ENCODE measurements at regions not wholly inside any gene's neighbourhood (a gene's known extent, or its start where the extent isn't known, plus 50 kb on each side); places are given as distances from the start of the nearest gene placed in this dataset.

- H4K20me1 ChIP-seq, result no peaks in the 10 kb centered on the region
- H3K4me1 ChIP-seq, result no peaks in the 10 kb centered on the region
- H3K9me3 ChIP-seq (replicated peaks in 1 of 11), result peaks cover 0 to 6% (median 0%) of the 10 kb centered on the region in 11 experiments; a peak in 1 of 22 replicates
- no peak overlapping the region for H3K4me3 ChIP-seq
- no peak overlapping the region for H3K9ac ChIP-seq
- no peaks in the 10 kb centered on the region for H3K27me3 ChIP-seq
- H3K4me2 ChIP-seq, result no peak overlapping the region
- no peak overlapping the region for H3K27ac ChIP-seq
- no peak for TF ChIP-seq Cebpa-rat (IDR thresholded peaks at IDR 0.05)
- H3K36me3 ChIP-seq, result no peaks in the 10 kb centered on the region
These were observed 182.4 kb upstream of the ETAA1 start for GRCh38 chr2:67214585-67215185.

GRCh38 chr2:67215214-67216055 is 181.7 kb upstream of the ETAA1 start:
- no peak for TF ChIP-seq Cebpa-rat (IDR thresholded peaks at IDR 0.05)
- Histone ChIP-seq H3K9ac (no peak overlapping the region), H3K36me3 (no peaks in the 10 kb centered on the region), H3K27me3 (no peaks in the 10 kb centered on the region), H3K4me3 (no peak overlapping the region), H3K27ac (no peak overlapping the region), H3K4me1 (no peaks in the 10 kb centered on the region), H3K4me2 (no peak overlapping the region), H3K9me3 (replicated peaks in 1 of 11) (peaks cover 0 to 6% (median 0%) of the 10 kb centered on the region in 11 experiments; a peak in 1 of 22 replicates), H4K20me1 (no peaks in the 10 kb centered on the region)

DNA sequence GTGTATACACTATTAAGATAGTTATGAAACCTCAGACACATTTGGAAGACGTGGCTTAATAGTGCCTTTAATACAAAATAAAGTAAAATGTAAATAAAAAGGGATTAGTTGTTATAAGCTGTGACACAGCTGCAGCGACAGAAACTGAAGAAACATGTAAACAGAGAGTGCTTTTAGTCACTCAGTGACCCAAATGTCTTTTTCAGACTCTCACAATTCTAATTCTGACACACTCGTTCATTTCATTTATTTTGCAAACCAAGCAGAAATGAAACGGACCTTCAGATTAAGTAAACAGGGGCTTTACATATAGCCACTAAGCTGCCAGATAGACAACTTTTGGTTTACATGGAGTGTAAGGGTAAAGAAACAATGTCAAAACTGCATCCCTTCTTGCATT is 181.0 kb upstream of the ETAA1 start:
- Histone ChIP-seq H4K20me1 (no peaks in the 10 kb centered on the region), H3K36me3 (no peaks in the 10 kb centered on the region), H3K9me3 (replicated peaks in 1 of 11) (peaks cover 0 to 6% (median 0%) of the 10 kb centered on the region in 11 experiments; a peak in 1 of 22 replicates), H3K9ac (no peak overlapping the region), H3K27ac (no peak overlapping the region), H3K4me2 (no peak overlapping the region), H3K27me3 (no peaks in the 10 kb centered on the region), H3K4me1 (no peaks in the 10 kb centered on the region), H3K4me3 (no peak overlapping the region)
- TF ChIP-seq Cebpa-rat (IDR thresholded peaks at IDR 0.05), result no peak

- H3K27me3 ChIP-seq, result no peaks in the 10 kb centered on the region
- no peak overlapping the region for H3K4me2 ChIP-seq
- H3K4me1 ChIP-seq, result no peaks in the 10 kb centered on the region
- peaks cover 0 to 6% (median 0%) of the 10 kb centered on the region in 11 experiments; a peak in 1 of 22 replicates for H3K9me3 ChIP-seq (replicated peaks in 1 of 11)
- H3K9ac ChIP-seq, result no peak overlapping the region
- TF ChIP-seq Cebpa-rat (IDR thresholded peaks at IDR 0.05), result no peak
- no peak overlapping the region for H3K27ac ChIP-seq
- no peaks in the 10 kb centered on the region for H3K36me3 ChIP-seq
- no peak overlapping the region for H3K4me3 ChIP-seq
- H4K20me1 ChIP-seq, result no peaks in the 10 kb centered on the region
These were observed 180.3 kb upstream of the ETAA1 start for GRCh38 chr2:67216881-67217280.

- Histone ChIP-seq H3K27me3 (no peaks in the 10 kb centered on the region), H3K4me2 (no peak overlapping the region), H3K9ac (no peak overlapping the region), H3K27ac (no peak overlapping the region), H3K9me3 (replicated peaks in 1 of 11) (peaks cover 0 to 6% (median 0%) of the 10 kb centered on the region in 11 experiments; a peak in 1 of 22 replicates), H3K36me3 (no peaks in the 10 kb centered on the region), H3K4me1 (no peaks in the 10 kb centered on the region), H3K4me3 (no peak overlapping the region), H4K20me1 (no peaks in the 10 kb centered on the region)
- TF ChIP-seq Cebpa-rat (IDR thresholded peaks at IDR 0.05), result no peak
These were observed 179.7 kb upstream of the ETAA1 start for GRCh38 chr2:67217398-67217797.

DNA sequence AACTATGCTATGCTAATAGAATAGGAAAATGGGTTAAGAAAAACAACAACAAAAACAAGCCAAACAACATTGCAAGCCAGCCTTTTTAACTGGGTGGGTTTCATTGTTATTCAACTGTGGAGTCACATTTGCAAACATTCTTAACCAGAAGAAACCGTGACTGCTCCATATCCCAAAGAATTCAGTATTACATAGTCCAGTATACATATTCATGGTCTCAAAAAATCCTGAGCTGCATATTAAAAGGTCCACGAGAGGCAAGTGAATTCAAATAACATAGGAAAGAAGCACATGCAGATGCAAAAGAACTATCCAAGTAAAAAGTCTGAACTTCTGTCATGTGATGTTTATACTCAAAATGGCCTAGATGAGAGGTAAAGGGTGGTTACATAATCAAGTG is 179.1 kb upstream of the ETAA1 start:
- peaks cover 0 to 6% (median 0%) of the 10 kb centered on the region in 11 experiments; a peak in 1 of 22 replicates for H3K9me3 ChIP-seq (replicated peaks in 1 of 11)
- no peak for TF ChIP-seq Cebpa-rat (IDR thresholded peaks at IDR 0.05)
- H3K4me2 ChIP-seq, result no peak overlapping the region
- no peak overlapping the region for H3K27ac ChIP-seq
- no peaks in the 10 kb centered on the region for H3K4me1 ChIP-seq
- H3K36me3 ChIP-seq, result no peaks in the 10 kb centered on the region
- H3K9ac ChIP-seq, result no peak overlapping the region
- H3K27me3 ChIP-seq, result no peaks in the 10 kb centered on the region
- no peaks in the 10 kb centered on the region for H4K20me1 ChIP-seq
- no peak overlapping the region for H3K4me3 ChIP-seq

GRCh38 chr2:67219651-67220050 is 177.5 kb upstream of the ETAA1 start:
- no peak overlapping the region for H3K4me2 ChIP-seq
- H3K9me3 ChIP-seq (replicated peaks in 1 of 11), result peaks cover 0 to 6% (median 0%) of the 10 kb centered on the region in 11 experiments; a peak in 1 of 22 replicates
- H3K4me1 ChIP-seq, result no peaks in the 10 kb centered on the region
- no peaks in the 10 kb centered on the region for H3K36me3 ChIP-seq
- no peak for TF ChIP-seq Cebpa-rat (IDR thresholded peaks at IDR 0.05)
- H3K9ac ChIP-seq, result no peak overlapping the region
- H3K4me3 ChIP-seq, result no peak overlapping the region
- H3K27me3 ChIP-seq, result no peaks in the 10 kb centered on the region
- H3K27ac ChIP-seq, result no peak overlapping the region
- no peaks in the 10 kb centered on the region for H4K20me1 ChIP-seq

DNA sequence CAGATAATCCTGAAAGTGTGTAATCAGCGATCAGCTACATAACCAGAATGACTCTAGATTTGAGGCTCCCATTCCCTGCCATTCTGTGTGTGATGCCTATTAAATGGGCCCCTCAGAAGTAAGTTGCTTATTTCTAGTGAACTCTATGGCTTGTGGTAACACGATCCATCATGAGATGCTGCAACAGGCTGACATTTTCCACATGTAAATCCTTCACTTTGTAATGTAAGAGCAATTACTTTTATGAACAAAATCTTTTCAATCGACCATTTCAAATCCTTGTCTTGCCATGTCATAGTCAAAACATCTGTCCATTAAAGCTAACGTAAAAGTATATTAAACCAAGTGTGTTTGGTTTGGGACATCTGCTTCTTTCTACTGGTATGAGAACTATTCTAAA is 175.9 kb upstream of the ETAA1 start:
- Histone ChIP-seq H3K36me3 (no peaks in the 10 kb centered on the region), H3K9me3 (replicated peaks in 1 of 11) (peaks cover 0 to 6% (median 0%) of the 10 kb centered on the region in 11 experiments; a peak in 1 of 22 replicates), H3K4me1 (no peaks in the 10 kb centered on the region), H3K4me3 (no peak overlapping the region), H3K4me2 (no peak overlapping the region), H3K9ac (no peak overlapping the region), H3K27ac (no peak overlapping the region), H4K20me1 (no peaks in the 10 kb centered on the region), H3K27me3 (no peaks in the 10 kb centered on the region)
- no peak for TF ChIP-seq Cebpa-rat (IDR thresholded peaks at IDR 0.05)

DNA sequence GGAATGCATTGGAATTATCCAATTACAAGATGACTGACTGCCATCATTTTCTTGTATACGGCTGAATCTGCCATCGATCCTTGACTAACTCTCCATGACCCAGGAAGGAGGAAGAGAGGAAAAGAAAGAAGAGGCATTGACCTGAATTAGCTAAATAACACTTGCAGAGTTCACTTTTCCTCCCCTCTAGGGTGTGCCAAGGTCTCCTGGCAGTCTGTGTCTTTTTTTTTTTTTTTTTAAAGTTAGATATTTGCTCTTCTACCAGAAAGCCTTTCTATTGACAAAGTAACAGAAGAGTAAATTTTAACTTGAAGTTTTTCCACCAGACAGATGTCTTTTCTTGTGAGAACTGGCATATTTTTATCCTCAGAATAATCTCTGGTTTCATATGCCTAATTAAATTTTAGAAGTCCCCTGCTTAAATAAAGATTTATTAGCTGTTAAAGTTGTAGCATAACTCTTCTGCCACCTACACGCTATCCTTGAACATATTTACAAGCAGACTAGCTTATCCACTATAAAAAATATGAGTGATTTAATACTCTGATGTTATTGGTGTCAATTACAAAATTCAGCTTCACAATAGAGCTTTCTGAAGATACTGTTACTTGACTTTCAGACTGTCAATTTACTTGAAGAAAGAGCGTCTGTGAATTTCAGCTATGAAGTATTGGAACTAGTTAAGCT is 171.7 kb upstream of the ETAA1 start:
- Histone ChIP-seq H3K9me3 (replicated peaks in 1 of 11) (peaks cover 0 to 1% (median 0%) of the 10 kb centered on the region in 11 experiments; a peak in 1 of 22 replicates), H3K27ac (no peak overlapping the region), H3K27me3 (no peaks in the 10 kb centered on the region), H3K4me2 (no peak overlapping the region), H3K36me3 (no peaks in the 10 kb centered on the region), H3K4me3 (no peak overlapping the region), H4K20me1 (no peaks in the 10 kb centered on the region), H3K9ac (no peak overlapping the region), H3K4me1 (no peaks in the 10 kb centered on the region)
- no peak for TF ChIP-seq Cebpa-rat (IDR thresholded peaks at IDR 0.05)

Measured in BLaER1 treated with 17β-estradiol and CSF1 and Interleukin-3, amounts not matched to agents 10 nM and 100 nM (cell line).